ENCODE measurements at regions not wholly inside any gene's neighbourhood (a gene's known extent, or its start where the extent isn't known, plus 50 kb on each side); places are given as distances from the start of the nearest gene placed in this dataset.

GRCh38 chr18:57965246-57965645 lies 78.8 kb upstream of the NEDD4L start:
- Mint-ChIP-seq H3K4me1 (peaks cover 11% of the 10 kb centered on the region), H3K4me3 (peak overlapping the region; percentile 17)
- CTCF ChIA-PET = interaction anchor here (1.1 kb wide), 1 partner anchor 157 kb away, joined by 4 read pairs; no protein-coding TSS in a partner anchor

GRCh38 chr18:57961876-57962505 lies 82.0 kb upstream of the NEDD4L start:
- H3K4me3 Mint-ChIP-seq = no peak overlapping the region
- intact Hi-C loops (cut with micrococcal nuclease) = no loop called here
- no peak for TF ChIP-seq CTCF (IDR thresholded peaks at IDR 0.05)
- ChIA-PET POLR2A (no interaction called here), CTCF (no interaction called here)
- H3K9me3 Mint-ChIP-seq = no peaks in the 10 kb centered on the region
- H3K36me3 Mint-ChIP-seq (ENCODE audit: low read depth) = no peaks in the 10 kb centered on the region
- DNase-seq (no peak), ATAC-seq (ENCODE audit: low read depth) (no peak)
- H3K27ac Mint-ChIP-seq = no peak overlapping the region
- peaks cover 6% of the 10 kb centered on the region for H3K4me1 Mint-ChIP-seq
- no peaks in the 10 kb centered on the region for H3K27me3 Mint-ChIP-seq

More at GRCh38 chr18:57965246-57965645, 78.8 kb upstream of the NEDD4L start:
- no peak for TF ChIP-seq CTCF (IDR thresholded peaks at IDR 0.05)
- Mint-ChIP-seq H3K27ac (no peak overlapping the region), H3K27me3 (no peaks in the 10 kb centered on the region), H3K36me3 (ENCODE audit: low read depth) (no peaks in the 10 kb centered on the region), H3K9me3 (no peaks in the 10 kb centered on the region)
- DNase-seq (no peak), ATAC-seq (ENCODE audit: low read depth) (peak; percentile 14)
- intact Hi-C loops (cut with micrococcal nuclease) = no loop called here
- POLR2A ChIA-PET = no interaction called here

- no peak for TF ChIP-seq CTCF (IDR thresholded peaks at IDR 0.05)
- Mint-ChIP-seq H3K4me3 (no peak overlapping the region), H3K27me3 (no peaks in the 10 kb centered on the region), H3K27ac (no peak overlapping the region), H3K9me3 (no peaks in the 10 kb centered on the region), H3K36me3 (ENCODE audit: low read depth) (no peaks in the 10 kb centered on the region), H3K4me1 (peaks cover 6% of the 10 kb centered on the region)
- CTCF ChIA-PET = interaction anchor here (0.7 kb wide), 1 partner anchor 77 kb away, joined by 3 read pairs; no protein-coding TSS in a partner anchor
- intact Hi-C loops (cut with micrococcal nuclease) = no loop called here
- no peak for DNase-seq
- no peak for ATAC-seq (ENCODE audit: low read depth)
- POLR2A ChIA-PET = no interaction called here
These were observed 82.6 kb upstream of the NEDD4L start for GRCh38 chr18:57961411-57961810.

- Mint-ChIP-seq H3K27me3 (no peaks in the 10 kb centered on the region), H3K4me1 (no peaks in the 10 kb centered on the region), H3K36me3 (ENCODE audit: low read depth) (no peaks in the 10 kb centered on the region), H3K27ac (no peak overlapping the region), H3K4me3 (no peak overlapping the region), H3K9me3 (no peaks in the 10 kb centered on the region)
- CTCF ChIA-PET = interaction anchor here (0.7 to 3.9 kb wide), 24 partner anchors 8 to 805 kb away, joined by 3 to 82 read pairs (median 5); partner anchors contain the start of gene NEDD4L
- DNase-seq (no peak), ATAC-seq (ENCODE audit: low read depth) (peak; percentile 88)
- intact Hi-C loops (cut with micrococcal nuclease) = loop anchor here (1.0 to 5.0 kb wide), 5 partner anchors 84 to 808 kb away; no protein-coding TSS in a partner anchor
- POLR2A ChIA-PET = interaction anchor here (0.9 to 1.0 kb wide), 4 partner anchors 73 to 162 kb away, joined by 3 to 7 read pairs (median 3); partner anchors contain the start of gene NEDD4L
- TF ChIP-seq CTCF (IDR thresholded peaks at IDR 0.05) = no peak
These were observed 84.7 kb upstream of the NEDD4L start for GRCh38 chr18:57959278-57959677.

GRCh38 chr18:57957210-57957609 lies 86.8 kb upstream of the NEDD4L start:
- POLR2A ChIA-PET = no interaction called here
- H3K4me1 Mint-ChIP-seq = peaks cover 2% of the 10 kb centered on the region
- intact Hi-C loops (cut with micrococcal nuclease) = loop anchor here (5.0 kb wide), 1 partner anchor 810 kb away; no protein-coding TSS in a partner anchor
- ATAC-seq (ENCODE audit: low read depth) = no peak
- TF ChIP-seq CTCF (IDR thresholded peaks at IDR 0.05) = no peak
- H3K27ac Mint-ChIP-seq = no peak overlapping the region
- H3K9me3 Mint-ChIP-seq = no peaks in the 10 kb centered on the region
- CTCF ChIA-PET = interaction anchor here (2.6 to 3.9 kb wide), 2 partner anchors 85 to 166 kb away, joined by 29 to 82 read pairs; partner anchors contain the start of gene NEDD4L
- no peaks in the 10 kb centered on the region for H3K27me3 Mint-ChIP-seq
- no peaks in the 10 kb centered on the region for H3K36me3 Mint-ChIP-seq (ENCODE audit: low read depth)
- DNase-seq = no peak
- no peak overlapping the region for H3K4me3 Mint-ChIP-seq
